ENCODE measurements at regions not wholly inside any gene's neighbourhood (a gene's known extent, or its start where the extent isn't known, plus 50 kb on each side); places are given as distances from the start of the nearest gene placed in this dataset.

DNA sequence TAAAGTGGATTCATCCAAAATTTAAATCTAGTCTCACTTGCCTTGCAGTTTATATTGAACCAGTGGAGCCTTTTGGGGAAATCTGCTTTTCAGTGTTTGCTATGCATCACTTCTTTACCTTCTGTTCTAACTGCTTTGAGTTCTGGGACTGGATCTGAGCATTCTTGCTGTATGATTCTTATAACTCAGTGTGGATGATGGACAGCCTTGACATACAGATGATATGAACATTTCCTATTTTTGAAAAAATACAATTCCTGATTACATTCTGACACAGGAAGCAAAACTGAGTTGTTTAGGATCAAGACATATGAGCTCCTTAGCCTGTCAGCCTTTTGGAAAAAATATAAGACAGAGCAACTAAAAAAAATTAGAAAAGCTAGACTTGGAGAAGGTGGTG lies 115.2 kb downstream of the DISP1 start:
- intact Hi-C loops (cut with micrococcal nuclease): no loop called here
- CTCF ChIA-PET: interaction anchor here (0.6 kb wide), 1 partner anchor 134 kb away, joined by 3 read pairs; no protein-coding TSS in a partner anchor
- BruUV-seq (replicated peaks): no TSS peak

DNA sequence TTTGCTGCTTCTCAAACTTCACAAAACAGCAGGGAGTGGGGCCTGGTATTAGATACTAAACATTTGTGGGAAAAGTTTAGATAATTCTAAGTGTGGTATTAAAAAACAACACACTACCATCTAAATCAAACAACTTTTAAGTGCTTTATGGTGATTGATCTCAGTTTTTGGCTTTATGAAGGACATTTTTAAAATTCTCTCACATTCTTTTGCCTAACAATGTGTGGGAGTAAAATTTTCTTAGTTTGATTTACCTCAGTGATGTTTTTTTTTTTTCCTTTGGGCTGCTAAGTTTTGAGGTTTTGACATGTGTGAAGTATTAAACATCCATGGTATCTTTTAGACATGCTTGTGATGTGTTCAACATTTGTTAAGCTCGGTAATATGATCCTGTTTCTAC lies 116.2 kb downstream of the DISP1 start:
- Mint-ChIP-seq H3K36me3 (ENCODE audit: insufficient read depth, unreplicated experiment) (no peaks in the 10 kb centered on the region), H3K9me3 (ENCODE audit: unreplicated experiment) (no peaks in the 10 kb centered on the region), H3K4me3 (ENCODE audit: unreplicated experiment) (no peak overlapping the region), H3K27ac (ENCODE audit: low read depth, unreplicated experiment) (no peak overlapping the region), H3K4me1 (ENCODE audit: insufficient read depth, unreplicated experiment) (no peaks in the 10 kb centered on the region), H3K27me3 (ENCODE audit: insufficient read depth, unreplicated experiment) (no peaks in the 10 kb centered on the region)
- no TSS peak for BruUV-seq (replicated peaks)
- intact Hi-C loops (cut with micrococcal nuclease): no loop called here
- TF ChIP-seq, protein P1, sequence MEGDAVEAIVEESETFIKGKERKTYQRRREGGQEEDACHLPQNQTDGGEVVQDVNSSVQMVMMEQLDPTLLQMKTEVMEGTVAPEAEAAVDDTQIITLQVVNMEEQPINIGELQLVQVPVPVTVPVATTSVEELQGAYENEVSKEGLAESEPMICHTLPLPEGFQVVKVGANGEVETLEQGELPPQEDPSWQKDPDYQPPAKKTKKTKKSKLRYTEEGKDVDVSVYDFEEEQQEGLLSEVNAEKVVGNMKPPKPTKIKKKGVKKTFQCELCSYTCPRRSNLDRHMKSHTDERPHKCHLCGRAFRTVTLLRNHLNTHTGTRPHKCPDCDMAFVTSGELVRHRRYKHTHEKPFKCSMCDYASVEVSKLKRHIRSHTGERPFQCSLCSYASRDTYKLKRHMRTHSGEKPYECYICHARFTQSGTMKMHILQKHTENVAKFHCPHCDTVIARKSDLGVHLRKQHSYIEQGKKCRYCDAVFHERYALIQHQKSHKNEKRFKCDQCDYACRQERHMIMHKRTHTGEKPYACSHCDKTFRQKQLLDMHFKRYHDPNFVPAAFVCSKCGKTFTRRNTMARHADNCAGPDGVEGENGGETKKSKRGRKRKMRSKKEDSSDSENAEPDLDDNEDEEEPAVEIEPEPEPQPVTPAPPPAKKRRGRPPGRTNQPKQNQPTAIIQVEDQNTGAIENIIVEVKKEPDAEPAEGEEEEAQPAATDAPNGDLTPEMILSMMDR (IDR thresholded peaks at IDR 0.05; ENCODE audit: unreplicated experiment): no peak
- ChIA-PET CTCF (interaction anchor here (1.0 to 1.2 kb wide), 2 partner anchors 30 to 115 kb away, joined by 3 to 4 read pairs; no protein-coding TSS in a partner anchor), POLR2A (interaction anchor here (0.7 to 3.0 kb wide), 4 partner anchors 10 to 420 kb away, joined by 3 to 11 read pairs (median 6); no protein-coding TSS in a partner anchor)
- no peak for DNase-seq (ENCODE audit: unreplicated experiment)

More for the DNA sequence above, 115.2 kb downstream of the DISP1 start:
- TF ChIP-seq, protein P1 (IDR thresholded peaks at IDR 0.05; ENCODE audit: unreplicated experiment): no peak
- no peak overlapping the region for H3K4me3 Mint-ChIP-seq (ENCODE audit: unreplicated experiment)
- no peaks in the 10 kb centered on the region for H3K9me3 Mint-ChIP-seq (ENCODE audit: unreplicated experiment)
- no peaks in the 10 kb centered on the region for H3K4me1 Mint-ChIP-seq (ENCODE audit: insufficient read depth, unreplicated experiment)
- H3K36me3 Mint-ChIP-seq (ENCODE audit: insufficient read depth, unreplicated experiment): no peaks in the 10 kb centered on the region
- POLR2A ChIA-PET: interaction anchor here (0.6 to 3.0 kb wide), 6 partner anchors 10 to 149 kb away, joined by 3 to 11 read pairs (median 3); no protein-coding TSS in a partner anchor
- H3K27me3 Mint-ChIP-seq (ENCODE audit: insufficient read depth, unreplicated experiment): no peaks in the 10 kb centered on the region
- no peak for DNase-seq (ENCODE audit: unreplicated experiment)
- H3K27ac Mint-ChIP-seq (ENCODE audit: low read depth, unreplicated experiment): no peak overlapping the region

DNA sequence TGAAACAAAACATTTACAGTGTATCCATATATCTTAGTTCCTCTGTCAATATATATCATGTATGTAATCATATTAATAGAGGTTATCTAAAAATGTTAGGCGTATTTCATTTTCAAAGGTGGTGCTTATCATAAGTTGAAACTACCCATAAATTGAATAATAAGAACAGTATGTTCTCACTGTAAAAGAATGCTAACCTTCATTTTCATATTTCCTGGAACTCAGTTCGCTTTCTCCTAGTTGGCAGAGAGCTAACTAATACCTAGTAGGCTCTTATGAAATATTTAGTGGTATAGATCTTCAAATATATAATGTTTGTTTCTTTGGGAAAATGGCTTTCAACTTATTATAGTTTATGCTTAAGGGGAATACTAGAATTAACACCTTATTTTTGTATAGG lies 118.4 kb downstream of the DISP1 start:
- intact Hi-C loops (cut with micrococcal nuclease): no loop called here
- no TSS peak for BruUV-seq (replicated peaks)
- DNase-seq (ENCODE audit: unreplicated experiment): no peak
- Mint-ChIP-seq H3K27me3 (ENCODE audit: insufficient read depth, unreplicated experiment) (no peaks in the 10 kb centered on the region), H3K36me3 (ENCODE audit: insufficient read depth, unreplicated experiment) (no peaks in the 10 kb centered on the region), H3K9me3 (ENCODE audit: unreplicated experiment) (no peaks in the 10 kb centered on the region), H3K4me1 (ENCODE audit: insufficient read depth, unreplicated experiment) (no peaks in the 10 kb centered on the region), H3K27ac (ENCODE audit: low read depth, unreplicated experiment) (no peak overlapping the region), H3K4me3 (ENCODE audit: unreplicated experiment) (no peak overlapping the region)
- CTCF ChIA-PET: interaction anchor here (0.8 to 1.4 kb wide), 3 partner anchors 19 to 156 kb away, joined by 3 read pairs; no protein-coding TSS in a partner anchor
- POLR2A ChIA-PET: no interaction called here
- TF ChIP-seq, protein P1 (IDR thresholded peaks at IDR 0.05; ENCODE audit: unreplicated experiment): no peak

DNA sequence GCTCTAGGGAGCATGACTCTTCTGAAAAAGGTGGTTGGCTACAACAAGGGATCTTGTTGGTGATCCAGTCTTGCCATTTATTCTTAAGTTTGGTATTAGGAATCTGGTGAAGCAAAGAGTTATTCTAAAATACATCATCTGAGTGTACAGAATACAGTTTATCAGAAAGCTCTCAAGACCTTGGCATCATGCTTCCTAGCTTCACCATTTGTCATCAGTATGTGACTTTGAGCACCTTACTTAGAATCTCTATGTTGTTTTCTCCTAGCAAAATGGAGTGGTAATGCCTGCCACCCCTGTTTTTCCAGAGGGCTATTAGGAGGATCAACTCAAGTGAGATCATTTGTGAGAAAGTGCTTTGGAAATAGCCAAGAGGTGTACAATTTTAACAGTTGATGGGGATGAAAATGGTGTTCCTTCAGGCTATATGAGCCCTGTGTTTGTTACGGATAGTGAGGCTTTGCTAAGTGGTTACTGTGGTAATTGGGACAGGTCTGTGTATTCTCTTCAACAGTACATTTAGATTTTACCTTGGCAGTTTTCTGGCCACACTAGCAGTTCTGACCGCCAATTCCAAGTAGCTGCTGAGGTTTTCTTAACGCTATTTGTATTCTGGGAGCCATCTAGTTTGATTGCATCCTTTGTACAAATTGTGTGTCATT lies 120.5 kb downstream of the DISP1 start:
- Mint-ChIP-seq H3K36me3 (ENCODE audit: insufficient read depth, unreplicated experiment) (no peaks in the 10 kb centered on the region), H3K9me3 (ENCODE audit: unreplicated experiment) (no peaks in the 10 kb centered on the region), H3K4me1 (ENCODE audit: insufficient read depth, unreplicated experiment) (no peaks in the 10 kb centered on the region), H3K27me3 (ENCODE audit: insufficient read depth, unreplicated experiment) (no peaks in the 10 kb centered on the region), H3K27ac (ENCODE audit: low read depth, unreplicated experiment) (no peak overlapping the region), H3K4me3 (ENCODE audit: unreplicated experiment) (no peak overlapping the region)
- intact Hi-C loops (cut with micrococcal nuclease): no loop called here
- BruUV-seq (replicated peaks): no TSS peak
- no peak for DNase-seq (ENCODE audit: unreplicated experiment)
- TF ChIP-seq, protein P1 (IDR thresholded peaks at IDR 0.05; ENCODE audit: unreplicated experiment): no peak
- CTCF ChIA-PET: no interaction called here
- POLR2A ChIA-PET: no interaction called here

All from MCF 10A (cell line).